ENCODE measurements at regions not wholly inside any gene's neighbourhood (a gene's known extent, or its start where the extent isn't known, plus 50 kb on each side); places are given as distances from the start of the nearest gene placed in this dataset.

- no peak for TF ChIP-seq CTCF (IDR thresholded peaks at IDR 0.05)
- TF ChIP-seq POLR2A (IDR thresholded peaks at IDR 0.05): no peak
- TF ChIP-seq EP300 (IDR thresholded peaks at IDR 0.05): no peak
- no peak for TF ChIP-seq POLR2AphosphoS5 (IDR thresholded peaks at IDR 0.05)
Observed at GRCh38 chr7:41374150-41374848, 328.6 kb downstream of the INHBA start.

Data from sigmoid colon (tissue), 4 donors.